ENCODE measurements at regions not wholly inside any gene's neighbourhood (a gene's known extent, or its start where the extent isn't known, plus 50 kb on each side); places are given as distances from the start of the nearest gene placed in this dataset.

GRCh38 chr1:87278825-87279535 is 49.7 kb upstream of the LMO4 start:
- Histone ChIP-seq H3K9me3 (no peaks in the 10 kb centered on the region), H3K27ac (peak overlapping the region; percentile 27 to 77 (median 61)), H3K4me1 (peaks cover 0 to 25% (median 2%) of the 10 kb centered on the region in 12 donors), H3K4me3 (peak overlapping the region in 1 of 12 donors; percentile 17), H3K27me3 (no peaks in the 10 kb centered on the region), H3K36me3 (no peaks in the 10 kb centered on the region)
- no peak for TF ChIP-seq POLR2A (IDR thresholded peaks at IDR 0.05)
- intact Hi-C loops (cut with DNase I), result loop anchor here in 4 of 10 donors (2.0 to 10.0 kb wide), 3 partner anchors 124 to 148 kb away; no protein-coding TSS in a partner anchor
- DNase-seq (peak in 4 of 5 donors; percentile 31 to 61 (median 40)), ATAC-seq (peak; percentile 82 to 93 (median 88))
- 51 to 67% (median 63%) methylated on average over 4 of the region's 4 CpGs for WGBS, 4 donors
